Endothelial cell (in vitro differentiated cells): ENCODE measurements at regions not wholly inside any gene's neighbourhood (a gene's known extent, or its start where the extent isn't known, plus 50 kb on each side); places are given as distances from the start of the nearest gene placed in this dataset.
"Not testable (repeated sequence)": the region's sequence is repeated elsewhere in the genome, so short reads cannot be mapped to it uniquely, and the experiment has no call there.

Experiments used
- DNase-seq: peaks from one replicate; pipeline ENCODE4 v3.0.0; 2021; ENCODE audit warnings: low spot score
- H3K27ac Mint-ChIP-seq: one replicate; pipeline ENCODE4 v1.8.0; 2021; ENCODE audit warnings: mixed read lengths, inconsistent platforms; ENCODE audit not compliant: unreplicated experiment
- H3K27me3 Mint-ChIP-seq: one replicate; pipeline ENCODE4 v1.8.0; 2021; ENCODE audit warnings: mild to moderate bottlenecking, moderate library complexity, mixed read lengths, inconsistent platforms; ENCODE audit not compliant: unreplicated experiment
- H3K36me3 Mint-ChIP-seq: one replicate; pipeline ENCODE4 v1.8.0; 2021; ENCODE audit warnings: mild to moderate bottlenecking, low read depth, mixed read lengths, inconsistent platforms; ENCODE audit not compliant: unreplicated experiment
- H3K4me1 Mint-ChIP-seq: one replicate; pipeline ENCODE4 v1.8.0; 2021; ENCODE audit warnings: mild to moderate bottlenecking, mixed read lengths, inconsistent platforms; ENCODE audit not compliant: unreplicated experiment
- H3K4me3 Mint-ChIP-seq: one replicate; pipeline ENCODE4 v1.8.0; 2021; ENCODE audit warnings: mild to moderate bottlenecking, mixed read lengths, inconsistent platforms; ENCODE audit not compliant: unreplicated experiment
- H3K9me3 Mint-ChIP-seq: one replicate; pipeline ENCODE4 v1.8.0; 2021; ENCODE audit warnings: mixed read lengths, inconsistent platforms; ENCODE audit not compliant: unreplicated experiment

- H3K27ac Mint-ChIP-seq, DNase-seq, H3K9me3 Mint-ChIP-seq, H3K27me3 Mint-ChIP-seq, H3K4me3 Mint-ChIP-seq, H3K36me3 Mint-ChIP-seq, H3K4me1 Mint-ChIP-seq: not testable (repeated sequence)
Measured at GRCh38 chr16:18263046-18263445, 73.5 kb downstream of the NPIPA8 start.

GRCh38 chr16:18261848-18262247 lies 74.7 kb downstream of the NPIPA8 start:
- H3K27ac Mint-ChIP-seq, H3K9me3 Mint-ChIP-seq, H3K36me3 Mint-ChIP-seq, H3K4me3 Mint-ChIP-seq, H3K27me3 Mint-ChIP-seq, DNase-seq, H3K4me1 Mint-ChIP-seq: not testable (repeated sequence)

- H3K9me3 Mint-ChIP-seq, H3K36me3 Mint-ChIP-seq, H3K4me3 Mint-ChIP-seq, DNase-seq, H3K4me1 Mint-ChIP-seq, H3K27ac Mint-ChIP-seq, H3K27me3 Mint-ChIP-seq: not testable (repeated sequence)
Measured at GRCh38 chr16:18259496-18260176, 76.9 kb downstream of the NPIPA8 start.

- H3K9me3 Mint-ChIP-seq, H3K36me3 Mint-ChIP-seq, H3K27me3 Mint-ChIP-seq, DNase-seq, H3K4me1 Mint-ChIP-seq, H3K27ac Mint-ChIP-seq, H3K4me3 Mint-ChIP-seq: not testable (repeated sequence)
Measured at GRCh38 chr16:18252943-18253342, 83.6 kb downstream of the NPIPA8 start.

GRCh38 chr16:18230505-18230904 lies 106.0 kb downstream of the NPIPA8 start:
- H3K4me1 Mint-ChIP-seq, DNase-seq, H3K27ac Mint-ChIP-seq, H3K36me3 Mint-ChIP-seq, H3K27me3 Mint-ChIP-seq, H3K9me3 Mint-ChIP-seq, H3K4me3 Mint-ChIP-seq: not testable (repeated sequence)

GRCh38 chr16:18222054-18223009 lies 114.2 kb downstream of the NPIPA8 start:
- not testable (repeated sequence) for H3K4me1 Mint-ChIP-seq, H3K4me3 Mint-ChIP-seq, H3K27me3 Mint-ChIP-seq, DNase-seq, H3K36me3 Mint-ChIP-seq, H3K9me3 Mint-ChIP-seq, H3K27ac Mint-ChIP-seq

GRCh38 chr16:18217741-18218140 lies 118.8 kb downstream of the NPIPA8 start:
- H3K36me3 Mint-ChIP-seq, DNase-seq, H3K27me3 Mint-ChIP-seq, H3K9me3 Mint-ChIP-seq, H3K4me3 Mint-ChIP-seq, H3K27ac Mint-ChIP-seq, H3K4me1 Mint-ChIP-seq: not testable (repeated sequence)

- H3K27ac Mint-ChIP-seq, H3K4me3 Mint-ChIP-seq, H3K9me3 Mint-ChIP-seq, H3K36me3 Mint-ChIP-seq, H3K4me1 Mint-ChIP-seq, DNase-seq, H3K27me3 Mint-ChIP-seq: not testable (repeated sequence)
Measured at GRCh38 chr16:18216814-18217213, 119.7 kb downstream of the NPIPA8 start.

- not testable (repeated sequence) for H3K27ac Mint-ChIP-seq, H3K4me3 Mint-ChIP-seq, DNase-seq
Measured at GRCh38 chr16:18213810-18214209, 122.7 kb downstream of the NPIPA8 start.

GRCh38 chr16:18211505-18211904 lies 125.0 kb downstream of the NPIPA8 start:
- not testable (repeated sequence) for DNase-seq, H3K27me3 Mint-ChIP-seq, H3K4me1 Mint-ChIP-seq, H3K27ac Mint-ChIP-seq, H3K36me3 Mint-ChIP-seq, H3K9me3 Mint-ChIP-seq, H3K4me3 Mint-ChIP-seq

More at GRCh38 chr16:18213810-18214209, 122.7 kb downstream of the NPIPA8 start:
- H3K9me3 Mint-ChIP-seq, H3K4me1 Mint-ChIP-seq, H3K27me3 Mint-ChIP-seq, H3K36me3 Mint-ChIP-seq: not testable (repeated sequence)

- not testable (repeated sequence) for H3K4me3 Mint-ChIP-seq, H3K27ac Mint-ChIP-seq, H3K27me3 Mint-ChIP-seq, H3K9me3 Mint-ChIP-seq, H3K4me1 Mint-ChIP-seq, DNase-seq, H3K36me3 Mint-ChIP-seq
Measured at GRCh38 chr16:18204786-18205185, 131.8 kb downstream of the NPIPA8 start.

GRCh38 chr16:18204309-18204708 lies 132.2 kb downstream of the NPIPA8 start:
- H3K36me3 Mint-ChIP-seq, H3K4me1 Mint-ChIP-seq, DNase-seq, H3K9me3 Mint-ChIP-seq, H3K4me3 Mint-ChIP-seq, H3K27me3 Mint-ChIP-seq, H3K27ac Mint-ChIP-seq: not testable (repeated sequence)
